NCI-H345 treated with DMSO at 0.1 percent for 48 hours (cell line): ENCODE measurements at regions not wholly inside any gene's neighbourhood (a gene's known extent, or its start where the extent isn't known, plus 50 kb on each side); places are given as distances from the start of the nearest gene placed in this dataset.
"Not testable (repeated sequence)": the region's sequence is repeated elsewhere in the genome, so short reads cannot be mapped to it uniquely, and the experiment has no call there.

ENCODE experiments used
- DNase-seq: peaks from one replicate; lab custom pipeline; 2025; ENCODE audit not compliant: unreplicated experiment; lab: John Stamatoyannopoulos, UW

- not testable (repeated sequence) for DNase-seq
Measured at GRCh38 chr20:30164389-30164788, 1093.1 kb upstream of the DEFB115 start.

- DNase-seq, result no peak
Measured at GRCh38 chr20:30167540-30167939, 1089.9 kb upstream of the DEFB115 start.

- no peak for DNase-seq
Measured at GRCh38 chr20:30168025-30168799, 1089.3 kb upstream of the DEFB115 start.

- DNase-seq, result no peak
Measured at GRCh38 chr20:30168800-30169138, 1088.7 kb upstream of the DEFB115 start.

GRCh38 chr20:30175681-30176080, 1081.8 kb upstream of the DEFB115 start:
- DNase-seq, result no peak

- DNase-seq, result not testable (repeated sequence)
Measured at GRCh38 chr20:30183124-30183523, 1074.3 kb upstream of the DEFB115 start.

GRCh38 chr20:30191785-30192184, 1065.7 kb upstream of the DEFB115 start:
- not testable (repeated sequence) for DNase-seq

GRCh38 chr20:30234477-30234876, 1023.0 kb upstream of the DEFB115 start:
- DNase-seq, result not testable (repeated sequence)

- DNase-seq, result not testable (repeated sequence)
Measured at GRCh38 chr20:30275073-30275472, 982.4 kb upstream of the DEFB115 start.

- DNase-seq, result no peak
Measured at GRCh38 chr20:30281584-30282197, 975.8 kb upstream of the DEFB115 start.

- not testable (repeated sequence) for DNase-seq
Measured at GRCh38 chr20:30283476-30284280, 973.8 kb upstream of the DEFB115 start.

GRCh38 chr20:30284281-30284905, 973.1 kb upstream of the DEFB115 start:
- no peak for DNase-seq

- DNase-seq, result no peak
Measured at GRCh38 chr20:30285677-30286076, 971.8 kb upstream of the DEFB115 start.

GRCh38 chr20:30286157-30286556, 971.3 kb upstream of the DEFB115 start:
- DNase-seq, result no peak

- DNase-seq, result not testable (repeated sequence)
Measured at GRCh38 chr20:30287459-30287858, 970.0 kb upstream of the DEFB115 start.

- no peak for DNase-seq
Measured at GRCh38 chr20:30288346-30288745, 969.1 kb upstream of the DEFB115 start.

GRCh38 chr20:30289049-30289448, 968.4 kb upstream of the DEFB115 start:
- DNase-seq, result not testable (repeated sequence)

GRCh38 chr20:30289711-30290141, 967.7 kb upstream of the DEFB115 start:
- not testable (repeated sequence) for DNase-seq

GRCh38 chr20:30290361-30291063, 967.0 kb upstream of the DEFB115 start:
- not testable (repeated sequence) for DNase-seq

GRCh38 chr20:30291064-30291379, 966.4 kb upstream of the DEFB115 start:
- not testable (repeated sequence) for DNase-seq

GRCh38 chr20:30291686-30292085, 965.8 kb upstream of the DEFB115 start:
- not testable (repeated sequence) for DNase-seq
